ENCODE measurements at regions not wholly inside any gene's neighbourhood (a gene's known extent, or its start where the extent isn't known, plus 50 kb on each side); places are given as distances from the start of the nearest gene placed in this dataset.

DNA sequence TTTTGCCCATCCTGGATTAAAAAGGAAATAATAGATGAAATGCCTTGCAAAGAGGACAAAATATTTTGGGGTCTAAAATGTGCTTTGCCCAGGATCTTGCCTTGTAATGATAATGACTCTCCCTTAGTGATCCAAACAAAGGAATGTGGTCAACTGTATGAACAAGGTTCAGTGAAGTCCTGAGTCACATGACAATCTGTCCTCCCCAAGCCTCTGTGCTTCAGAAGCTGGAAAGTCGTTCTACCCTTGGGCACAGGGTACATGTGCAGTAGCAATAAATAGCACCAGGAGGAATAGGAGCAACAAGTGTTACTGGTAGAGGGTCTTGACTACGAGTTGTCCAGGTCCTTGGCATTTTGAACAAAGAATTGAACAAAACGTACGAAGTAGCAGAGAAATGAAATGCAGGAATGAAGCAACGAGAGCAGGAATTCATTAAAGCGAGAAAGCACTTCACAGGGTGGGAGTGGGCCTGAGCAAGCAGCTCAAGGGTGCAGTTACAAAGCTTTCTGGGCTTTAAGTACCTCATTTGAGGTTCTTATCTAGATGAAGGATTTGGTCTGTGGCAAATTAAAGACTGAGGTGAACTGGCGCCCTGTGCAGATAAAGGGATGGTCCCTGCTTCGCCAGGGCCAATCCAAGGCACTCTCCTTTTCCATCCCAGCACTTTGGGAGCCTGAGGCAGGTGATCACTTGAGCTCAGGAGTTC, 65.8 kb downstream of the RESF1 start:
- Histone ChIP-seq H3K9me3 (ENCODE audit: control insufficient read depth in 1 of 2, insufficient read depth in 1 of 2, low read depth in 1 of 2, low read length in 2 of 2) (no peaks in the 10 kb centered on the region), H3K9ac (ENCODE audit: low read length) (no peak overlapping the region), H2AFZ (ENCODE audit: low read depth, low read length, poor library complexity, severe bottlenecking) (no peak overlapping the region), H3K27ac (ENCODE audit: low read depth, low read length) (no peak overlapping the region), H3K4me3 (replicated peaks in 1 of 2; ENCODE audit: low read depth in 1 of 2, low read length in 2 of 2) (no peak overlapping the region), H3K9me2 (ENCODE audit: insufficient read depth) (no peaks in the 10 kb centered on the region), H4K20me1 (ENCODE audit: insufficient read depth) (no peaks in the 10 kb centered on the region), H3K79me2 (ENCODE audit: insufficient read depth, low read length) (no peaks in the 10 kb centered on the region), H3K4me1 (ENCODE audit: control insufficient read depth in 1 of 2, insufficient read depth in 2 of 2, low read length in 2 of 2) (no peaks in the 10 kb centered on the region), H3K4me2 (ENCODE audit: low read length) (no peak overlapping the region), H3K36me3 (ENCODE audit: control insufficient read depth in 1 of 2, insufficient read depth in 2 of 2, low read length in 2 of 2) (no peaks in the 10 kb centered on the region), H3K27me3 (ENCODE audit: insufficient read depth, low read length) (no peaks in the 10 kb centered on the region)
- no peak for DNase-seq (ENCODE audit: low read depth, low spot score)
- RAD21 ChIA-PET (ENCODE audit: low non-redundant PET in 1 of 2, low total read pairs in 2 of 2, uncharacterized antibody in 2 of 2, unreplicated experiment in 2 of 2) = no interaction called here
- TF ChIP-seq EZH2phosphoT487 (IDR thresholded peaks at IDR 0.05; ENCODE audit: borderline replicate concordance) = no peak
- no peak for TF ChIP-seq CEBPB (IDR thresholded peaks at IDR 0.05; ENCODE audit: low read depth)
- TF ChIP-seq RAD21 (IDR thresholded peaks at IDR 0.05; ENCODE audit: low read depth) = no peak
- TF ChIP-seq POLR2AphosphoS5 (IDR thresholded peaks at IDR 0.05; ENCODE audit: low read depth, low read length) = no peak
- TF ChIP-seq JUND (IDR thresholded peaks at IDR 0.05) = no peak
- TF ChIP-seq EZH2 (IDR thresholded peaks at IDR 0.05) = no peak
- TF ChIP-seq CBX3 (IDR thresholded peaks at IDR 0.05; ENCODE audit: low read depth) = no peak
- TF ChIP-seq ZNF274 (IDR thresholded peaks at IDR 0.05; ENCODE audit: low read depth, low read length) = no peak
- TF ChIP-seq YY1 (IDR thresholded peaks at IDR 0.05; ENCODE audit: extremely low read depth, insufficient replicate concordance, low read depth, low read length) = no peak
- TF ChIP-seq POLR2A (IDR thresholded peaks at IDR 0.05; ENCODE audit: borderline replicate concordance, extremely low read depth, insufficient read depth, insufficient read length) = no peak
- TF ChIP-seq, protein P1, sequence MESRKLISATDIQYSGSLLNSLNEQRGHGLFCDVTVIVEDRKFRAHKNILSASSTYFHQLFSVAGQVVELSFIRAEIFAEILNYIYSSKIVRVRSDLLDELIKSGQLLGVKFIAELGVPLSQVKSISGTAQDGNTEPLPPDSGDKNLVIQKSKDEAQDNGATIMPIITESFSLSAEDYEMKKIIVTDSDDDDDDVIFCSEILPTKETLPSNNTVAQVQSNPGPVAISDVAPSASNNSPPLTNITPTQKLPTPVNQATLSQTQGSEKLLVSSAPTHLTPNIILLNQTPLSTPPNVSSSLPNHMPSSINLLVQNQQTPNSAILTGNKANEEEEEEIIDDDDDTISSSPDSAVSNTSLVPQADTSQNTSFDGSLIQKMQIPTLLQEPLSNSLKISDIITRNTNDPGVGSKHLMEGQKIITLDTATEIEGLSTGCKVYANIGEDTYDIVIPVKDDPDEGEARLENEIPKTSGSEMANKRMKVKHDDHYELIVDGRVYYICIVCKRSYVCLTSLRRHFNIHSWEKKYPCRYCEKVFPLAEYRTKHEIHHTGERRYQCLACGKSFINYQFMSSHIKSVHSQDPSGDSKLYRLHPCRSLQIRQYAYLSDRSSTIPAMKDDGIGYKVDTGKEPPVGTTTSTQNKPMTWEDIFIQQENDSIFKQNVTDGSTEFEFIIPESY (IDR thresholded peaks at IDR 0.05; ENCODE audit: extremely low read depth, insufficient replicate concordance, low read length) = no peak
- TF ChIP-seq, protein P2, sequence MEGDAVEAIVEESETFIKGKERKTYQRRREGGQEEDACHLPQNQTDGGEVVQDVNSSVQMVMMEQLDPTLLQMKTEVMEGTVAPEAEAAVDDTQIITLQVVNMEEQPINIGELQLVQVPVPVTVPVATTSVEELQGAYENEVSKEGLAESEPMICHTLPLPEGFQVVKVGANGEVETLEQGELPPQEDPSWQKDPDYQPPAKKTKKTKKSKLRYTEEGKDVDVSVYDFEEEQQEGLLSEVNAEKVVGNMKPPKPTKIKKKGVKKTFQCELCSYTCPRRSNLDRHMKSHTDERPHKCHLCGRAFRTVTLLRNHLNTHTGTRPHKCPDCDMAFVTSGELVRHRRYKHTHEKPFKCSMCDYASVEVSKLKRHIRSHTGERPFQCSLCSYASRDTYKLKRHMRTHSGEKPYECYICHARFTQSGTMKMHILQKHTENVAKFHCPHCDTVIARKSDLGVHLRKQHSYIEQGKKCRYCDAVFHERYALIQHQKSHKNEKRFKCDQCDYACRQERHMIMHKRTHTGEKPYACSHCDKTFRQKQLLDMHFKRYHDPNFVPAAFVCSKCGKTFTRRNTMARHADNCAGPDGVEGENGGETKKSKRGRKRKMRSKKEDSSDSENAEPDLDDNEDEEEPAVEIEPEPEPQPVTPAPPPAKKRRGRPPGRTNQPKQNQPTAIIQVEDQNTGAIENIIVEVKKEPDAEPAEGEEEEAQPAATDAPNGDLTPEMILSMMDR (IDR thresholded peaks at IDR 0.05 in 2 of 3, conservative IDR thresholded peaks at IDR 0.05 in 1 of 3; ENCODE audit: borderline replicate concordance in 1 of 3, insufficient read depth in 1 of 3, low read depth in 2 of 3, low read length in 2 of 3) = no peak
- TF ChIP-seq SRF (IDR thresholded peaks at IDR 0.05; ENCODE audit: low read depth) = no peak
- no peak for TF ChIP-seq SP1 (IDR thresholded peaks at IDR 0.05; ENCODE audit: low read depth)
- TF ChIP-seq, protein P3, sequence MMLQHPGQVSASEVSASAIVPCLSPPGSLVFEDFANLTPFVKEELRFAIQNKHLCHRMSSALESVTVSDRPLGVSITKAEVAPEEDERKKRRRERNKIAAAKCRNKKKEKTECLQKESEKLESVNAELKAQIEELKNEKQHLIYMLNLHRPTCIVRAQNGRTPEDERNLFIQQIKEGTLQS (IDR thresholded peaks at IDR 0.05) = no peak
- TF ChIP-seq, protein P4, sequence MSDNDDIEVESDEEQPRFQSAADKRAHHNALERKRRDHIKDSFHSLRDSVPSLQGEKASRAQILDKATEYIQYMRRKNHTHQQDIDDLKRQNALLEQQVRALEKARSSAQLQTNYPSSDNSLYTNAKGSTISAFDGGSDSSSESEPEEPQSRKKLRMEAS (IDR thresholded peaks at IDR 0.05) = no peak
- no peak for TF ChIP-seq ZFX (IDR thresholded peaks at IDR 0.05)
- no TSS peak for BruUV-seq (replicated peaks)
- intact Hi-C loops (cut with micrococcal nuclease) = no loop called here
- POLR2A ChIA-PET = no interaction called here
- ATAC-seq = no peak
- CTCF ChIA-PET = no interaction called here
